ENCODE measurements at regions not wholly inside any gene's neighbourhood (a gene's known extent, or its start where the extent isn't known, plus 50 kb on each side); places are given as distances from the start of the nearest gene placed in this dataset.

- H3K79me2 ChIP-seq (ENCODE audit: control insufficient read depth in 1 of 2, insufficient read depth in 2 of 2, low read length in 2 of 2): no peaks in the 10 kb centered on the region
- H2AFZ ChIP-seq (ENCODE audit: low read length): no peak overlapping the region
- FAIRE-seq (no peak), DNase-seq (ENCODE audit: low read depth in 1 of 2, low spot score in 2 of 2) (no peak)
- H4K8ac ChIP-seq (ENCODE audit: extremely low read depth, insufficient read depth, low read length): no peak overlapping the region
- H3K79me1 ChIP-seq (ENCODE audit: low read depth, low read length): no peaks in the 10 kb centered on the region
- no peak overlapping the region for H2BK20ac ChIP-seq (ENCODE audit: low read length)
- ChIA-PET POLR2A (ENCODE audit: partially characterized antibody) (no interaction called here), CTCF (ENCODE audit: partially characterized antibody) (interaction anchor here (0.7 kb wide), 1 partner anchor 959 kb away, joined by 3 read pairs; no protein-coding TSS in a partner anchor)
- no peak overlapping the region for H3K4me3 ChIP-seq (ENCODE audit: extremely low read depth in 1 of 4, insufficient read depth in 2 of 4, low read depth in 3 of 4, low read length in 4 of 4)
- H3K9me3 ChIP-seq (ENCODE audit: insufficient read depth in 2 of 2, low read depth in 1 of 2, low read length in 1 of 2): no peaks in the 10 kb centered on the region
- no peaks in the 10 kb centered on the region; a peak in 1 of 8 replicates for H3K36me3 ChIP-seq (ENCODE audit: control insufficient read depth in 2 of 4, insufficient read depth in 4 of 4, low read length in 3 of 4)
- no peak overlapping the region for H2AK5ac ChIP-seq (ENCODE audit: low read depth, low read length)
- no peak overlapping the region for H3K23ac ChIP-seq (ENCODE audit: insufficient read length)
- no peak overlapping the region for H2BK5ac ChIP-seq (ENCODE audit: low read depth, low read length)
- no peak overlapping the region for H3K14ac ChIP-seq (ENCODE audit: insufficient read length)
- no peak overlapping the region for H2BK120ac ChIP-seq (replicated peaks; ENCODE audit: low read depth, low read length)
- peaks cover 0 to 3% (median 0%) of the 10 kb centered on the region in 4 experiments; a peak in 2 of 7 replicates for H3K4me1 ChIP-seq (replicated peaks in 1 of 4; ENCODE audit: control insufficient read depth in 3 of 4, insufficient read depth in 4 of 4, low read length in 3 of 4)
- no peaks in the 10 kb centered on the region for H4K20me1 ChIP-seq (replicated peaks in 1 of 2; ENCODE audit: control insufficient read depth in 1 of 2, insufficient read depth in 2 of 2, low read length in 2 of 2)
- H3K23me2 ChIP-seq (ENCODE audit: low read depth, low read length): no peaks in the 10 kb centered on the region
- no peaks in the 10 kb centered on the region for H3K27me3 ChIP-seq (replicated peaks in 1 of 4; ENCODE audit: control insufficient read depth in 3 of 4, extremely low read depth in 1 of 4, insufficient read depth in 3 of 4, low read length in 3 of 4)
- no peak overlapping the region for H3K9ac ChIP-seq (replicated peaks in 1 of 4; ENCODE audit: extremely low read depth in 1 of 4, low read depth in 3 of 4, low read length in 3 of 4)
- H3K4me2 ChIP-seq (ENCODE audit: insufficient read depth in 1 of 2, low read depth in 2 of 2, low read length in 2 of 2): no peak overlapping the region
- TF ChIP-seq RXRA (IDR thresholded peaks at IDR 0.05; ENCODE audit: insufficient read depth, low read depth, low read length) (no peak), CEBPB (IDR thresholded peaks at IDR 0.05; ENCODE audit: low read depth, low read length) (no peak), POLR2A (IDR thresholded peaks at IDR 0.05; ENCODE audit: control extremely low read depth in 1 of 2, low read depth in 2 of 2, low read length in 2 of 2) (no peak), GABPA (IDR thresholded peaks at IDR 0.05; ENCODE audit: borderline replicate concordance, insufficient read depth, low read length) (no peak), TAF7 (optimal IDR thresholded peaks at IDR 0.05; ENCODE audit: borderline replicate concordance, low read depth, low read length) (no peak), SP2 (IDR thresholded peaks at IDR 0.05; ENCODE audit: low read length) (no peak), EP300 (IDR thresholded peaks at IDR 0.05; ENCODE audit: borderline replicate concordance in 1 of 2, low read depth in 2 of 2, low read length in 2 of 2) (no peak), BRCA1 (IDR thresholded peaks at IDR 0.05; ENCODE audit: low read depth, low read length) (no peak), KDM4A (IDR thresholded peaks at IDR 0.05; ENCODE audit: low read depth, low read length, severe bottlenecking) (no peak), RFX5 (IDR thresholded peaks at IDR 0.05; ENCODE audit: borderline replicate concordance, low read depth, low read length) (no peak), NANOG (IDR thresholded peaks at IDR 0.05; ENCODE audit: insufficient read depth, low read depth, low read length, poor library complexity, severe bottlenecking) (no peak), SIN3A (conservative IDR thresholded peaks at IDR 0.05 in 1 of 2, IDR thresholded peaks at IDR 0.05 in 1 of 2; ENCODE audit: low read depth in 1 of 2, low read length in 2 of 2) (no peak), USF2 (IDR thresholded peaks at IDR 0.05; ENCODE audit: low read length) (no peak), CBX8 (IDR thresholded peaks at IDR 0.05; ENCODE audit: borderline replicate concordance, low read depth, low read length) (no peak)
- H2BK12ac ChIP-seq (ENCODE audit: low read depth, low read length): no peak overlapping the region
- no peak overlapping the region for H3K56ac ChIP-seq (replicated peaks; ENCODE audit: insufficient read length, low read depth, low read length)
- H4K5ac ChIP-seq (ENCODE audit: insufficient read length, low read depth, low read length): no peak overlapping the region
- no peak overlapping the region for H3K27ac ChIP-seq (ENCODE audit: low read depth, low read length)
- H4K91ac ChIP-seq (replicated peaks; ENCODE audit: insufficient read length, low read length): no peak overlapping the region
- no peak overlapping the region for H3K18ac ChIP-seq (ENCODE audit: extremely low read depth, low read length)
- no peak overlapping the region for H3K4ac ChIP-seq (replicated peaks; ENCODE audit: insufficient read length, low read depth, low read length)
- H2BK15ac ChIP-seq (ENCODE audit: low read length): no peak overlapping the region
Measured at GRCh38 chr6:114995526-114995925, 652.7 kb upstream of the HS3ST5 start.
